HepG2 (cell line): ENCODE measurements at regions not wholly inside any gene's neighbourhood (a gene's known extent, or its start where the extent isn't known, plus 50 kb on each side); places are given as distances from the start of the nearest gene placed in this dataset.

ENCODE experiments used
- ATAC-seq: fragments of 200-7000 bp; cut with Tn5 transposase; 3 replicates; pipeline ENCODE4 v1.9.1; 2020; ENCODE audit warnings: mild to moderate bottlenecking, moderate library complexity
- BruUV-seq: library from RNA; stranded (reverse); fragments of 400-500 nt; replicated peaks from 2 replicates; lab custom pipeline; 2021; lab: Mats Ljungman, UMichigan
- CTCF ChIA-PET: fragments of 300-600 bp; formaldehyde crosslinking; extraction: SDS; loops from one replicate; lab custom pipeline; 2021; ENCODE audit warnings: low total read pairs, inconsistent platforms, low intra/inter-chr PET ratio; lab: Yijun Ruan, JAX
- POLR2A ChIA-PET: fragments of 350-600 bp; sonication (Branson Sonifier 250); formaldehyde crosslinking; loops from one replicate; lab custom pipeline; 2020; ENCODE audit warnings: antibody characterized with exemption, inconsistent platforms; lab: Yijun Ruan, JAX
- DNase-seq: peaks from one replicate; pipeline ENCODE4 v3.0.0-alpha.2; 2015; ENCODE audit warnings: low spot score
- FAIRE-seq: peaks from 3 replicates; lab custom pipeline; 2011; peaks lifted over from hg19 to GRCh38; lab: Jason Lieb, UNC
- H2AFZ ChIP-seq: one replicate; pipeline ENCODE4 v1.6.1; 2011; ENCODE audit warnings: low read length, inconsistent platforms
- H3K27ac ChIP-seq: fragments of 300-600 bp; 3 replicates; pipeline ENCODE4 v1.8.0; 2011; ENCODE audit warnings: mixed run types, mild to moderate bottlenecking, mixed read lengths, low read length, inconsistent platforms; ENCODE audit not compliant: insufficient read depth; ENCODE audit errors: extremely low read length
- H3K27me3 ChIP-seq, 2 experiments: fragments of 200-600 bp in 1 of 2; 2 replicates in 1 of 2; 3 replicates in 1 of 2; pipeline versions ENCODE4 v1.6.0 to v1.8.0; 2011; ENCODE audit warnings: low read length in 2 of 2, mild to moderate bottlenecking in 2 of 2, moderate library complexity in 2 of 2, inconsistent platforms in 1 of 2; ENCODE audit not compliant: insufficient read depth in 2 of 2, control insufficient read depth in 1 of 2
- H3K36me3 ChIP-seq, 2 experiments: fragments of 200-600 bp in 1 of 2; replicated peaks in 1 of 2; 2 replicates in 1 of 2; 3 replicates in 1 of 2; pipeline versions ENCODE4 v1.5.1 to v1.8.0; 2011; ENCODE audit warnings: low read length in 2 of 2, inconsistent platforms in 1 of 2; ENCODE audit not compliant: insufficient read depth in 2 of 2, control insufficient read depth in 1 of 2
- H3K4me1 ChIP-seq: 2 replicates; pipeline ENCODE4 v1.5.1; 2012; ENCODE audit warnings: low read length, inconsistent platforms; ENCODE audit not compliant: insufficient read depth
- H3K4me2 ChIP-seq: 2 replicates; pipeline ENCODE4 v1.6.0; 2011; ENCODE audit warnings: low read depth, low read length, inconsistent platforms
- H3K4me3 ChIP-seq, 3 experiments: fragments of 200-600 bp in 1 of 3; sonication (generic), shearing (Covaris generic) in 1 of 3; replicated peaks in 1 of 3; 2 replicates each; pipeline ENCODE4 v1.5.1; 2011 to 2016; ENCODE audit warnings: low read length in 3 of 3, inconsistent platforms in 2 of 3, low read depth in 2 of 3, mild to moderate bottlenecking in 2 of 3, control low read depth in 1 of 3, mixed read lengths in 1 of 3; ENCODE audit not compliant: insufficient read depth in 1 of 3
- H3K79me2 ChIP-seq: one replicate; pipeline ENCODE4 v1.6.1; 2011; ENCODE audit warnings: low read length, inconsistent platforms; ENCODE audit not compliant: insufficient read depth
- H3K9ac ChIP-seq: 2 replicates; pipeline ENCODE4 v1.6.0; 2011; ENCODE audit warnings: mild to moderate bottlenecking, low read depth, low read length, inconsistent platforms; ENCODE audit not compliant: insufficient read depth
- H3K9me3 ChIP-seq: 2 replicates; pipeline ENCODE4 v1.5.1; 2012; ENCODE audit warnings: mild to moderate bottlenecking, low read length
- H4K20me1 ChIP-seq: 2 replicates; pipeline ENCODE4 v1.6.0; 2011; ENCODE audit warnings: inconsistent platforms, mild to moderate bottlenecking, low read length, moderate library complexity; ENCODE audit not compliant: insufficient read depth
- HMGA1 ChIP-seq: sonication (generic); formaldehyde crosslinking; conservative IDR thresholded peaks from 2 replicates; pipeline ENCODE4 v1.4.0; 2020; ENCODE audit warnings: missing genetic modification reagents
- NCOA2 ChIP-seq: sonication (generic); formaldehyde crosslinking; IDR thresholded peaks from 2 replicates; pipeline ENCODE4 v1.8.0; 2022; ENCODE audit warnings: inconsistent platforms
- SAP130 ChIP-seq: IDR thresholded peaks from 2 replicates; pipeline ENCODE4 v1.6.1; 2016; ENCODE audit warnings: low read depth
- SNAPC4 ChIP-seq: sonication (generic); formaldehyde crosslinking; IDR thresholded peaks from 2 replicates; pipeline ENCODE4 v1.4.0; 2020; ENCODE audit warnings: mild to moderate bottlenecking, missing genetic modification reagents
- ZNF251 ChIP-seq: sonication (generic); formaldehyde crosslinking; IDR thresholded peaks from 2 replicates; pipeline ENCODE4 v1.9.0; 2021; ENCODE audit warnings: mild to moderate bottlenecking, missing genetic modification reagents
- WGBS: methylation state at CpG from one replicate; pipeline ENCODE4 v1.1.6; 2017; ENCODE audit warnings: low lambda C conversion rate; 5-methylcytosine and 5-hydroxymethylcytosine counted together
- in situ Hi-C: cut with HindIII; loops from 2 replicates; pipeline ENCODE4 v1.10.0; 2017; ENCODE audit warnings: low pct_unique_long_range_greater_than_20kb; ENCODE audit not compliant: extremely low pct_ligation_motif_present
- intact Hi-C: fragments of 100-400 bp; cut with micrococcal nuclease; formaldehyde crosslinking; loops from one replicate; pipeline ENCODE4 v1.10.0; 2022; ENCODE audit not compliant: unreplicated experiment
- TF ChIP-seq, protein P1 (sequence below): fragments of 450-650 bp; IDR thresholded peaks from 2 replicates; pipeline ENCODE4 v1.6.1; 2017; ENCODE audit warnings: mild to moderate bottlenecking
- TF ChIP-seq, protein P2 (sequence below): IDR thresholded peaks from 2 replicates; pipeline ENCODE4 v1.6.1; 2016

DNA sequence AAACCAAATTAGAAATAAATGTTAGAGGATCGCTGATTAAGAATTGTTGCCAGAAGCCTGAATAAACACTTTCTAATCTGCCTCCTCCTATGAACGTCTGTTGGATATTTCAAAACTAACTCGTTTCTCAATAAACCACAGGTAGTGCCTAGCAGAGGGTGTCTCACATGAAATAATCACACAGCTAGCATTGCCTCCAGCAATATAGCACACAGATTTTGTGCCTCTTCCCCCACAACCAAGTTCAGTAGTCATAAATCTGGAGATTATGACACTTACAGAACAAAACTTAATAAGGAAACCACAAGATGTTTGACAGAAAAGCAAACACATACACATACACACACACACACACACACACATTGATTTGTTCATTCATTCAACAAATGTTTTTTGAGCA, 173.2 kb upstream of the CDH10 start (continued):
- TF ChIP-seq, protein P1, sequence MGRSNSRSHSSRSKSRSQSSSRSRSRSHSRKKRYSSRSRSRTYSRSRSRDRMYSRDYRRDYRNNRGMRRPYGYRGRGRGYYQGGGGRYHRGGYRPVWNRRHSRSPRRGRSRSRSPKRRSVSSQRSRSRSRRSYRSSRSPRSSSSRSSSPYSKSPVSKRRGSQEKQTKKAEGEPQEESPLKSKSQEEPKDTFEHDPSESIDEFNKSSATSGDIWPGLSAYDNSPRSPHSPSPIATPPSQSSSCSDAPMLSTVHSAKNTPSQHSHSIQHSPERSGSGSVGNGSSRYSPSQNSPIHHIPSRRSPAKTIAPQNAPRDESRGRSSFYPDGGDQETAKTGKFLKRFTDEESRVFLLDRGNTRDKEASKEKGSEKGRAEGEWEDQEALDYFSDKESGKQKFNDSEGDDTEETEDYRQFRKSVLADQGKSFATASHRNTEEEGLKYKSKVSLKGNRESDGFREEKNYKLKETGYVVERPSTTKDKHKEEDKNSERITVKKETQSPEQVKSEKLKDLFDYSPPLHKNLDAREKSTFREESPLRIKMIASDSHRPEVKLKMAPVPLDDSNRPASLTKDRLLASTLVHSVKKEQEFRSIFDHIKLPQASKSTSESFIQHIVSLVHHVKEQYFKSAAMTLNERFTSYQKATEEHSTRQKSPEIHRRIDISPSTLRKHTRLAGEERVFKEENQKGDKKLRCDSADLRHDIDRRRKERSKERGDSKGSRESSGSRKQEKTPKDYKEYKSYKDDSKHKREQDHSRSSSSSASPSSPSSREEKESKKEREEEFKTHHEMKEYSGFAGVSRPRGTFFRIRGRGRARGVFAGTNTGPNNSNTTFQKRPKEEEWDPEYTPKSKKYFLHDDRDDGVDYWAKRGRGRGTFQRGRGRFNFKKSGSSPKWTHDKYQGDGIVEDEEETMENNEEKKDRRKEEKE = no peak
- TF ChIP-seq SNAPC4 (CRISPR knock-in tag) = no peak

- Histone ChIP-seq H3K9ac (no peak overlapping the region), H4K20me1 (no peaks in the 10 kb centered on the region), H3K4me1 (no peaks in the 10 kb centered on the region), H3K4me3 (no peak overlapping the region), H3K4me2 (no peak overlapping the region), H2AFZ (no peak overlapping the region), H3K36me3 (no peaks in the 10 kb centered on the region), H3K79me2 (no peaks in the 10 kb centered on the region), H3K27me3 (no peaks in the 10 kb centered on the region), H3K9me3 (peaks cover 53% of the 10 kb centered on the region), H3K27ac (no peak overlapping the region)
- no peak for ATAC-seq
- ChIA-PET POLR2A (no interaction called here), CTCF (no interaction called here)
- in situ Hi-C loops = no loop called here
- BruUV-seq = no TSS peak
- no peak for FAIRE-seq
- intact Hi-C loops = no loop called here
- DNase-seq = no peak
- 11% methylated on average over 5 of the region's 5 CpGs for WGBS
- TF ChIP-seq HMGA1 (CRISPR knock-in tag) = no peak
- TF ChIP-seq, protein P2, sequence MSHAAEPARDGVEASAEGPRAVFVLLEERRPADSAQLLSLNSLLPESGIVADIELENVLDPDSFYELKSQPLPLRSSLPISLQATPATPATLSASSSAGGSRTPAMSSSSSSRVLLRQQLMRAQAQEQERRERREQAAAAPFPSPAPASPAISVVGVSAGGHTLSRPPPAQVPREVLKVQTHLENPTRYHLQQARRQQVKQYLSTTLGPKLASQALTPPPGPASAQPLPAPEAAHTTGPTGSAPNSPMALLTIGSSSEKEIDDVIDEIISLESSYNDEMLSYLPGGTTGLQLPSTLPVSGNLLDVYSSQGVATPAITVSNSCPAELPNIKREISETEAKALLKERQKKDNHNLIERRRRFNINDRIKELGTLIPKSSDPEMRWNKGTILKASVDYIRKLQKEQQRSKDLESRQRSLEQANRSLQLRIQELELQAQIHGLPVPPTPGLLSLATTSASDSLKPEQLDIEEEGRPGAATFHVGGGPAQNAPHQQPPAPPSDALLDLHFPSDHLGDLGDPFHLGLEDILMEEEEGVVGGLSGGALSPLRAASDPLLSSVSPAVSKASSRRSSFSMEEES (CRISPR knock-in tag) = no peak
- TF ChIP-seq SAP130 = no peak
- no peak for TF ChIP-seq NCOA2 (CRISPR knock-in tag)
- no peak for TF ChIP-seq ZNF251 (CRISPR knock-in tag)
Measured at GRCh38 chr5:24816206-24816605, 171.4 kb upstream of the CDH10 start.
